DOHH2 (cell line): ENCODE measurements at regions not wholly inside any gene's neighbourhood (a gene's known extent, or its start where the extent isn't known, plus 50 kb on each side); places are given as distances from the start of the nearest gene placed in this dataset.

Experiments
- EZH2phosphoT487 ChIP-seq: fragments of 200-600 bp; sonication (generic); IDR thresholded peaks from 2 replicates; pipeline ENCODE4 v1.6.1; 2017; ENCODE audit warnings: borderline replicate concordance, mild to moderate bottlenecking, antibody characterized with exemption, low read length, moderate library complexity, mixed read lengths
- TF ChIP-seq, protein P1 (sequence below): fragments of 200-600 bp; sonication (generic); IDR thresholded peaks from one replicate; pipeline ENCODE4 v1.5.1; 2014; ENCODE audit warnings: antibody characterized with exemption, mild to moderate bottlenecking, low read depth, low read length; ENCODE audit not compliant: poor library complexity, severe bottlenecking

- TF ChIP-seq, protein P1, sequence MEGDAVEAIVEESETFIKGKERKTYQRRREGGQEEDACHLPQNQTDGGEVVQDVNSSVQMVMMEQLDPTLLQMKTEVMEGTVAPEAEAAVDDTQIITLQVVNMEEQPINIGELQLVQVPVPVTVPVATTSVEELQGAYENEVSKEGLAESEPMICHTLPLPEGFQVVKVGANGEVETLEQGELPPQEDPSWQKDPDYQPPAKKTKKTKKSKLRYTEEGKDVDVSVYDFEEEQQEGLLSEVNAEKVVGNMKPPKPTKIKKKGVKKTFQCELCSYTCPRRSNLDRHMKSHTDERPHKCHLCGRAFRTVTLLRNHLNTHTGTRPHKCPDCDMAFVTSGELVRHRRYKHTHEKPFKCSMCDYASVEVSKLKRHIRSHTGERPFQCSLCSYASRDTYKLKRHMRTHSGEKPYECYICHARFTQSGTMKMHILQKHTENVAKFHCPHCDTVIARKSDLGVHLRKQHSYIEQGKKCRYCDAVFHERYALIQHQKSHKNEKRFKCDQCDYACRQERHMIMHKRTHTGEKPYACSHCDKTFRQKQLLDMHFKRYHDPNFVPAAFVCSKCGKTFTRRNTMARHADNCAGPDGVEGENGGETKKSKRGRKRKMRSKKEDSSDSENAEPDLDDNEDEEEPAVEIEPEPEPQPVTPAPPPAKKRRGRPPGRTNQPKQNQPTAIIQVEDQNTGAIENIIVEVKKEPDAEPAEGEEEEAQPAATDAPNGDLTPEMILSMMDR: no peak
- TF ChIP-seq EZH2phosphoT487: no peak
Observed at GRCh38 chr12:24281341-24281740, 331.9 kb upstream of the SOX5 start.
